ENCODE measurements at regions not wholly inside any gene's neighbourhood (a gene's known extent, or its start where the extent isn't known, plus 50 kb on each side); places are given as distances from the start of the nearest gene placed in this dataset.

- H3K27ac ChIP-seq, result no peak overlapping the region
- H3K9me3 ChIP-seq (ENCODE audit: severe bottlenecking), result no peaks in the 10 kb centered on the region
- TF ChIP-seq CTCF (IDR thresholded peaks at IDR 0.05; ENCODE audit: low read depth, low read length), result no peak
- H3K36me3 ChIP-seq, result no peaks in the 10 kb centered on the region
- no peak overlapping the region for H3K4me3 ChIP-seq (ENCODE audit: low read depth, low read length)
- no peak for DNase-seq
- no peaks in the 10 kb centered on the region for H3K27me3 ChIP-seq (ENCODE audit: insufficient read depth, low read depth, severe bottlenecking)
Observed at GRCh38 chr13:104996022-104996421, 1539.4 kb downstream of the EFNB2 start.

GRCh38 chr13:104993708-104994107 is 1541.8 kb downstream of the EFNB2 start:
- Histone ChIP-seq H3K4me3 (ENCODE audit: low read depth, low read length) (no peak overlapping the region), H3K27ac (no peak overlapping the region), H3K36me3 (no peaks in the 10 kb centered on the region), H3K9me3 (ENCODE audit: severe bottlenecking) (no peaks in the 10 kb centered on the region), H3K27me3 (ENCODE audit: insufficient read depth, low read depth, severe bottlenecking) (no peaks in the 10 kb centered on the region)
- TF ChIP-seq CTCF (IDR thresholded peaks at IDR 0.05; ENCODE audit: low read depth, low read length), result 0 out of 2 replicates have a peak, but pooled peaks have one; percentile 6
- DNase-seq, result peak; percentile 16

GRCh38 chr13:104987621-104988020 is 1547.8 kb downstream of the EFNB2 start:
- H3K9me3 ChIP-seq (ENCODE audit: severe bottlenecking), result no peaks in the 10 kb centered on the region
- no peak overlapping the region for H3K4me3 ChIP-seq (ENCODE audit: low read depth, low read length)
- H3K36me3 ChIP-seq, result no peaks in the 10 kb centered on the region
- no peak overlapping the region for H3K27ac ChIP-seq
- no peaks in the 10 kb centered on the region for H3K27me3 ChIP-seq (ENCODE audit: insufficient read depth, low read depth, severe bottlenecking)
- TF ChIP-seq CTCF (IDR thresholded peaks at IDR 0.05; ENCODE audit: low read depth, low read length), result no peak
- DNase-seq, result no peak

- Histone ChIP-seq H3K4me3 (ENCODE audit: low read depth, low read length) (no peak overlapping the region), H3K27me3 (ENCODE audit: insufficient read depth, low read depth, severe bottlenecking) (no peaks in the 10 kb centered on the region), H3K27ac (no peak overlapping the region), H3K9me3 (ENCODE audit: severe bottlenecking) (no peaks in the 10 kb centered on the region), H3K36me3 (no peaks in the 10 kb centered on the region)
- no peak for TF ChIP-seq CTCF (IDR thresholded peaks at IDR 0.05; ENCODE audit: low read depth, low read length)
- no peak for DNase-seq
Observed at GRCh38 chr13:104984296-104984818, 1551.1 kb downstream of the EFNB2 start.

- no peaks in the 10 kb centered on the region for H3K9me3 ChIP-seq (ENCODE audit: severe bottlenecking)
- no peak overlapping the region for H3K4me3 ChIP-seq (ENCODE audit: low read depth, low read length)
- no peak for DNase-seq
- no peaks in the 10 kb centered on the region for H3K27me3 ChIP-seq (ENCODE audit: insufficient read depth, low read depth, severe bottlenecking)
- H3K27ac ChIP-seq, result no peak overlapping the region
- no peak for TF ChIP-seq CTCF (IDR thresholded peaks at IDR 0.05; ENCODE audit: low read depth, low read length)
- H3K36me3 ChIP-seq, result no peaks in the 10 kb centered on the region
Observed at GRCh38 chr13:104983601-104984000, 1551.9 kb downstream of the EFNB2 start.

- Histone ChIP-seq H3K4me3 (ENCODE audit: low read depth, low read length) (no peak overlapping the region), H3K9me3 (ENCODE audit: severe bottlenecking) (no peaks in the 10 kb centered on the region), H3K27ac (no peak overlapping the region), H3K36me3 (no peaks in the 10 kb centered on the region), H3K27me3 (ENCODE audit: insufficient read depth, low read depth, severe bottlenecking) (no peaks in the 10 kb centered on the region)
- TF ChIP-seq CTCF (IDR thresholded peaks at IDR 0.05; ENCODE audit: low read depth, low read length), result no peak
- DNase-seq, result no peak
Observed at GRCh38 chr13:104980586-104980985, 1554.9 kb downstream of the EFNB2 start.
